ENCODE measurements at regions not wholly inside any gene's neighbourhood (a gene's known extent, or its start where the extent isn't known, plus 50 kb on each side); places are given as distances from the start of the nearest gene placed in this dataset.

GRCh38 chr6:148169706-148170105 is 172.9 kb upstream of the SASH1 start:
- TF ChIP-seq CTCF (conservative IDR thresholded peaks at IDR 0.05; ENCODE audit: low read depth, low read length), result no peak
- TF ChIP-seq EZH2 (IDR thresholded peaks at IDR 0.05; ENCODE audit: low read length, unreplicated experiment), result no peak
- no peak for TF ChIP-seq EZH2phosphoT487 (IDR thresholded peaks at IDR 0.05; ENCODE audit: borderline replicate concordance, low read length)
- ChIA-PET CTCF (no interaction called here), POLR2A (ENCODE audit: unreplicated experiment) (no interaction called here)
- H3K4me2 ChIP-seq (ENCODE audit: low read length), result no peak overlapping the region
- no peaks in the 10 kb centered on the region for H4K20me1 ChIP-seq (ENCODE audit: low read length)
- no peak overlapping the region for H3K9ac ChIP-seq (ENCODE audit: low read length)
- no peak overlapping the region for H3K27ac ChIP-seq (ENCODE audit: low read length)
- no peaks in the 10 kb centered on the region for H3K9me3 ChIP-seq (ENCODE audit: low read length)
- no peaks in the 10 kb centered on the region for H3K36me3 ChIP-seq (ENCODE audit: low read depth, low read length)
- no peak overlapping the region for H3K4me3 ChIP-seq (ENCODE audit: low read length)
- intact Hi-C loops (cut with micrococcal nuclease), result no loop called here
- no TSS peak for BruUV-seq (replicated peaks)
- ATAC-seq, result no peak
- H3K9me2 ChIP-seq (replicated peaks; ENCODE audit: low read length), result no peaks in the 10 kb centered on the region
- H2AFZ ChIP-seq (ENCODE audit: low read length), result no peak overlapping the region
- no peaks in the 10 kb centered on the region for H3F3A ChIP-seq (ENCODE audit: low read length, unreplicated experiment)
- no peaks in the 10 kb centered on the region for H3K27me3 ChIP-seq (ENCODE audit: low read length)
- no peaks in the 10 kb centered on the region for H3K4me1 ChIP-seq (ENCODE audit: insufficient read depth, low read length)
- H3K79me2 ChIP-seq (ENCODE audit: low read length), result no peaks in the 10 kb centered on the region
- no peak for DNase-seq

DNA sequence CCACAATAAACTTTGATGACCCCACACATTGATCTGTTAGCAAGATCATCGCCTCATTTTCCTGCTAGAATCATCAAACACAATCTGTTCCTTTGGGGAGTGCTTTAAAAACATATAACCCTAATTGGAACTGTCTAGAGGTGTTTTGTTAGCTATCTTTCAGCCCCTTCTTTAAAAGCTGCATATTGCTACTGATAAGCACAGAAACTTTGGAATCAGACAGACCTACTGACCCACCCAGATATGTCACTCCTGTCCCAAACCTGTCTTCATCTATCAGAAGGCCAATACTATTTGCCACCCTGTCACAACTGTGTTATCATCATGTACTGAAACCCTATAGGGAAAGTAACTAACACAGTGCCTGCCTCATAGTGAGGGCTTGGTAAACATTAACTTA is 172.4 kb upstream of the SASH1 start:
- H3K4me1 ChIP-seq (ENCODE audit: insufficient read depth, low read length), result no peaks in the 10 kb centered on the region
- H3K36me3 ChIP-seq (ENCODE audit: low read depth, low read length), result no peaks in the 10 kb centered on the region
- intact Hi-C loops (cut with micrococcal nuclease), result no loop called here
- no peaks in the 10 kb centered on the region for H3K79me2 ChIP-seq (ENCODE audit: low read length)
- H3K9me2 ChIP-seq (replicated peaks; ENCODE audit: low read length), result no peaks in the 10 kb centered on the region
- CTCF ChIA-PET, result no interaction called here
- no peak for DNase-seq
- H3K27ac ChIP-seq (ENCODE audit: low read length), result no peak overlapping the region
- no TSS peak for BruUV-seq (replicated peaks)
- no peaks in the 10 kb centered on the region for H4K20me1 ChIP-seq (ENCODE audit: low read length)
- H3K4me3 ChIP-seq (ENCODE audit: low read length), result no peak overlapping the region
- no peaks in the 10 kb centered on the region for H3K27me3 ChIP-seq (ENCODE audit: low read length)
- no peaks in the 10 kb centered on the region for H3K9me3 ChIP-seq (ENCODE audit: low read length)
- no peak overlapping the region for H2AFZ ChIP-seq (ENCODE audit: low read length)
- TF ChIP-seq EZH2 (IDR thresholded peaks at IDR 0.05; ENCODE audit: low read length, unreplicated experiment) (no peak), CTCF (conservative IDR thresholded peaks at IDR 0.05; ENCODE audit: low read depth, low read length) (no peak), EZH2phosphoT487 (IDR thresholded peaks at IDR 0.05; ENCODE audit: borderline replicate concordance, low read length) (no peak)
- H3K9ac ChIP-seq (ENCODE audit: low read length), result no peak overlapping the region
- H3K4me2 ChIP-seq (ENCODE audit: low read length), result no peak overlapping the region
- POLR2A ChIA-PET (ENCODE audit: unreplicated experiment), result no interaction called here
- ATAC-seq, result no peak
- H3F3A ChIP-seq (ENCODE audit: low read length, unreplicated experiment), result no peaks in the 10 kb centered on the region

- H3K4me3 ChIP-seq (ENCODE audit: low read length), result no peak overlapping the region
- H3K4me1 ChIP-seq (ENCODE audit: insufficient read depth, low read length), result no peaks in the 10 kb centered on the region
- ATAC-seq (no peak), DNase-seq (no peak)
- H3K9ac ChIP-seq (ENCODE audit: low read length), result no peak overlapping the region
- TF ChIP-seq EZH2 (IDR thresholded peaks at IDR 0.05; ENCODE audit: low read length, unreplicated experiment) (no peak), EZH2phosphoT487 (IDR thresholded peaks at IDR 0.05; ENCODE audit: borderline replicate concordance, low read length) (no peak), CTCF (conservative IDR thresholded peaks at IDR 0.05; ENCODE audit: low read depth, low read length) (no peak)
- CTCF ChIA-PET, result no interaction called here
- no peaks in the 10 kb centered on the region for H3F3A ChIP-seq (ENCODE audit: low read length, unreplicated experiment)
- no peaks in the 10 kb centered on the region for H4K20me1 ChIP-seq (ENCODE audit: low read length)
- BruUV-seq (replicated peaks), result no TSS peak
- H3K36me3 ChIP-seq (ENCODE audit: low read depth, low read length), result no peaks in the 10 kb centered on the region
- H3K27ac ChIP-seq (ENCODE audit: low read length), result no peak overlapping the region
- no peaks in the 10 kb centered on the region for H3K27me3 ChIP-seq (ENCODE audit: low read length)
- H3K9me2 ChIP-seq (replicated peaks; ENCODE audit: low read length), result no peaks in the 10 kb centered on the region
- H3K9me3 ChIP-seq (ENCODE audit: low read length), result no peaks in the 10 kb centered on the region
- intact Hi-C loops (cut with micrococcal nuclease), result no loop called here
- POLR2A ChIA-PET (ENCODE audit: unreplicated experiment), result no interaction called here
- no peak overlapping the region for H2AFZ ChIP-seq (ENCODE audit: low read length)
- H3K4me2 ChIP-seq (ENCODE audit: low read length), result no peak overlapping the region
- H3K79me2 ChIP-seq (ENCODE audit: low read length), result no peaks in the 10 kb centered on the region
Measured at GRCh38 chr6:148173548-148173947, 169.1 kb upstream of the SASH1 start.

Data from PC-3 (cell line).